H1 (cell line): ENCODE measurements at regions not wholly inside any gene's neighbourhood (a gene's known extent, or its start where the extent isn't known, plus 50 kb on each side); places are given as distances from the start of the nearest gene placed in this dataset.

Experiments used
- ASH2L ChIP-seq: fragments of 200-600, 300-600 bp; sonication (generic); IDR thresholded peaks from one replicate; pipeline ENCODE4 v1.7.1; 2017; ENCODE audit warnings: low read length
- FOSL1 ChIP-seq: IDR thresholded peaks from 2 replicates; pipeline ENCODE4 v1.6.1; 2011; ENCODE audit warnings: mild to moderate bottlenecking, low read depth, low read length, moderate library complexity; ENCODE audit not compliant: insufficient read depth
- GABPA ChIP-seq: IDR thresholded peaks from 2 replicates; pipeline ENCODE4 v1.6.1; 2011; ENCODE audit warnings: mild to moderate bottlenecking, low read length, moderate library complexity, borderline replicate concordance; ENCODE audit not compliant: insufficient read depth
- HDAC6 ChIP-seq: IDR thresholded peaks from one replicate; pipeline ENCODE4 v1.7.1; 2012; ENCODE audit warnings: low read depth, mild to moderate bottlenecking, inconsistent platforms, low read length, moderate library complexity
- POLR2A ChIP-seq, 2 experiments: IDR thresholded peaks; 1 replicate in 1 of 2; 2 replicates in 1 of 2; pipeline ENCODE4 v1.6.1; 2011; ENCODE audit warnings: low read depth in 2 of 2, low read length in 2 of 2, mild to moderate bottlenecking in 2 of 2; ENCODE audit errors: control extremely low read depth in 1 of 2
- POLR2AphosphoS5 ChIP-seq: IDR thresholded peaks from 2 replicates; pipeline ENCODE4 v1.6.1; 2011; ENCODE audit warnings: low read depth, low read length
- RFX5 ChIP-seq: IDR thresholded peaks from 2 replicates; pipeline ENCODE4 v1.6.1; 2011; ENCODE audit warnings: low read depth, low read length, improper control_type of control experiment, borderline replicate concordance
- TAF1 ChIP-seq: IDR thresholded peaks from 2 replicates; pipeline ENCODE4 v1.6.1; 2011; ENCODE audit warnings: mild to moderate bottlenecking, low read depth, low read length
- TF ChIP-seq, protein P1 (sequence below), 3 experiments: IDR thresholded peaks; 1 replicate in 2 of 3; 2 replicates in 1 of 3; pipeline versions ENCODE4 v1.5.1 to v1.6.1; 2011; ENCODE audit warnings: low read length in 3 of 3, mild to moderate bottlenecking in 3 of 3, inconsistent platforms in 2 of 3, low read depth in 1 of 3, moderate library complexity in 1 of 3; ENCODE audit not compliant: insufficient read depth in 1 of 3; ENCODE audit errors: control extremely low read depth in 1 of 3
- TF ChIP-seq, protein P2 (sequence below): IDR thresholded peaks from 2 replicates; pipeline ENCODE4 v1.6.1; 2012; ENCODE audit warnings: inconsistent platforms

DNA sequence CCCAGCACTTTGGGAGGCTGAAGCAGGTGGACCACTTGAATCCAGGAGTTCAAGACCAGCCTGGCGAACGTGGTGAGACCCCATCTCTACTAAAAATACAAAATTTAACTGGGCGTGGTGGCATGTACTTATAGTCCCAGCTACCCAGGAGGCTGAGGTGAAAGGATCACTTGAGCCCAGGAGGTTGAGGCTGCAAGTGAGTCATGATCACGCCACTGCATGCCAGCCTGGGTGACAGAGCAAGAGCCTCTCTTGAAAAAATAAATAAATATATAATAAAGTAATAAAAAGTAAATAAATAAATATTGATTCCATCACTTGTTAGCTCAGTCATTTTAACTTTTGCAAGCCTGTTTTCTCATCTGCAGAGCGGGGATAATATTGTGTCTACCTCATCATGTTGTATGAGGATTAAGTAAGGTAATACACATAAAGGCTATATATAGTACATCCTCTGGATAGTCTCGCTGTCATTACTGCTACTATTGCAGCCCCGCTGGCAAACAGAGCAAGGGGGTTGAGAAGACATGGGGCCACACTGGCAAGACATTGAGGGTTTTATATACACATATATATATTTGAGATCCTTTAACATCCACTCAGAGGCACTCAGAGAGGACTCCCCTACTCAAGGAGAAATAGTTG lies 210.9 kb downstream of the C9orf152 start:
- no peak for TF ChIP-seq POLR2AphosphoS5
- TF ChIP-seq TAF1, result no peak
- TF ChIP-seq POLR2A (IDR thresholded peaks at IDR 0.05; ENCODE audit: control extremely low read depth in 1 of 2, low read depth in 2 of 2, low read length in 2 of 2), result no peak
- TF ChIP-seq FOSL1, result no peak
- TF ChIP-seq, protein P1, sequence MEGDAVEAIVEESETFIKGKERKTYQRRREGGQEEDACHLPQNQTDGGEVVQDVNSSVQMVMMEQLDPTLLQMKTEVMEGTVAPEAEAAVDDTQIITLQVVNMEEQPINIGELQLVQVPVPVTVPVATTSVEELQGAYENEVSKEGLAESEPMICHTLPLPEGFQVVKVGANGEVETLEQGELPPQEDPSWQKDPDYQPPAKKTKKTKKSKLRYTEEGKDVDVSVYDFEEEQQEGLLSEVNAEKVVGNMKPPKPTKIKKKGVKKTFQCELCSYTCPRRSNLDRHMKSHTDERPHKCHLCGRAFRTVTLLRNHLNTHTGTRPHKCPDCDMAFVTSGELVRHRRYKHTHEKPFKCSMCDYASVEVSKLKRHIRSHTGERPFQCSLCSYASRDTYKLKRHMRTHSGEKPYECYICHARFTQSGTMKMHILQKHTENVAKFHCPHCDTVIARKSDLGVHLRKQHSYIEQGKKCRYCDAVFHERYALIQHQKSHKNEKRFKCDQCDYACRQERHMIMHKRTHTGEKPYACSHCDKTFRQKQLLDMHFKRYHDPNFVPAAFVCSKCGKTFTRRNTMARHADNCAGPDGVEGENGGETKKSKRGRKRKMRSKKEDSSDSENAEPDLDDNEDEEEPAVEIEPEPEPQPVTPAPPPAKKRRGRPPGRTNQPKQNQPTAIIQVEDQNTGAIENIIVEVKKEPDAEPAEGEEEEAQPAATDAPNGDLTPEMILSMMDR (IDR thresholded peaks at IDR 0.05; ENCODE audit: control extremely low read depth in 1 of 3, insufficient read depth in 1 of 3, low read depth in 1 of 3, low read length in 3 of 3), result no peak
- TF ChIP-seq, protein P2, sequence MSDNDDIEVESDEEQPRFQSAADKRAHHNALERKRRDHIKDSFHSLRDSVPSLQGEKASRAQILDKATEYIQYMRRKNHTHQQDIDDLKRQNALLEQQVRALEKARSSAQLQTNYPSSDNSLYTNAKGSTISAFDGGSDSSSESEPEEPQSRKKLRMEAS, result no peak
- TF ChIP-seq RFX5, result no peak
- no peak for TF ChIP-seq GABPA
- TF ChIP-seq ASH2L, result no peak
- no peak for TF ChIP-seq HDAC6
